ENCODE measurements at regions not wholly inside any gene's neighbourhood (a gene's known extent, or its start where the extent isn't known, plus 50 kb on each side); places are given as distances from the start of the nearest gene placed in this dataset.

- DNase-seq (ENCODE audit: low spot score), result no peak
Observed at GRCh38 chr9:115943431-115944165, 210.0 kb upstream of the PAPPA start.

GRCh38 chr9:115944166-115944948, 209.2 kb upstream of the PAPPA start:
- DNase-seq (ENCODE audit: low spot score), result no peak

GRCh38 chr9:115945009-115945431, 208.6 kb upstream of the PAPPA start:
- no peak for DNase-seq (ENCODE audit: low spot score)

GRCh38 chr9:115946530-115946929, 207.1 kb upstream of the PAPPA start:
- no peak for DNase-seq (ENCODE audit: low spot score)

GRCh38 chr9:115951977-115952376, 201.6 kb upstream of the PAPPA start:
- DNase-seq (ENCODE audit: low spot score), result no peak

DNA sequence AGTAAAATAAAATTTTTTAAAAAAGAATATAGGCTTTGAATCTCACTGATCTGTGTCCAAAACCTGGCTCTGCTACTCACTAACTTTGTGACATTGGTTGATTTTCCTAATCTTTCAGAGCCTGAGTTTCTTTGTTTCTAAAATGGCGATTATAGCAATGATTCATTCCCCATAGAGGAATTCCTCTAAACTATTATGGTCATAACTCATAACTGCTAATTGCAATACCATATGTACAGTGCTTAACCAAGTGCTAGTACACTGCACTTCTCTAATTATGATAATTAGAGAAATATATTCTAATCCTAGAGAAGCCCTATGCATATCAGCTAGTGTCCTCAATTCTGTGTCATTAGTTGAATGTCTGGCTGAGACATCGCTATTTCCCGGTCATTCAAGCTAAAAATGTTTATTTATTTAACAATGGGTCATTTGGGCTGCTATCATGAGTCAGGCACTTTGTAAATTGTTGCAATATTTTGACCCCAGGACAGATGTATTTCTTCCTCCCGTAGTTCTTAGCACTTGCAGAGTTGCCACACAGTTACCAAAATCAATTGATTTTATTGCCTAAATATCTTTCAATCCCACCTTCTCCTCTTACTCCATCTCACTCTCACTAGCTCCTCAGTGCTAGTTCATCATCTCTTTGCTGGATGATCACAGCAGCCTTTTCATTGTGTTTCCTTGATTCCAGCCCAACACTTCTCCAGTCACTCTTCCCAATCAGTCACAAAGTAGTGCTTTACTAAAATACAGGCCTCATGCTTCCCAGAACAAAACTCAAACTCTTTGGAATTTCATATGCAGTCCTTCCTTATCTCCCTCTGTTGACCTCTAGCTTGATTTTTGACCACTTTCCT, 200.9 kb upstream of the PAPPA start:
- no peak for DNase-seq (ENCODE audit: low spot score)

DNA sequence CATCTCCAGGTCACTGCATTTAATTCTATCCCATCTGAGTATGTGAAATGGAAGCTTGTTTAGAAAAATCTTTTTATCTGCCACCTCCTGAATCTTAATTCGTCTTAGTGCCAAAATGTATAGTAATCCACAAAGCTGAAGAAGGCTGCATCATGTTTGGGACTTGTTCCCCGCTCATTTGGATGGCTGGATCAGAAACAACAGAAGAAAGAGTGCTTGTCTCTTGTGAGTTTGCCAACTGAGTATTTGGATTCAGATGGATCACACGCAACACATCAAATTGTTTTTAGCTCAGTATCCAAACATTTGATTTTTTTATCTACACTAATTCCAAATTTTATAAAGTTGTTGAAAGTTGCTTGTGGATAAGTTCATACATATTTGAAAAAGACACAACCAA, 197.2 kb upstream of the PAPPA start:
- DNase-seq (ENCODE audit: low spot score), result no peak

GRCh38 chr9:115957585-115957984, 196.0 kb upstream of the PAPPA start:
- no peak for DNase-seq (ENCODE audit: low spot score)

DNA sequence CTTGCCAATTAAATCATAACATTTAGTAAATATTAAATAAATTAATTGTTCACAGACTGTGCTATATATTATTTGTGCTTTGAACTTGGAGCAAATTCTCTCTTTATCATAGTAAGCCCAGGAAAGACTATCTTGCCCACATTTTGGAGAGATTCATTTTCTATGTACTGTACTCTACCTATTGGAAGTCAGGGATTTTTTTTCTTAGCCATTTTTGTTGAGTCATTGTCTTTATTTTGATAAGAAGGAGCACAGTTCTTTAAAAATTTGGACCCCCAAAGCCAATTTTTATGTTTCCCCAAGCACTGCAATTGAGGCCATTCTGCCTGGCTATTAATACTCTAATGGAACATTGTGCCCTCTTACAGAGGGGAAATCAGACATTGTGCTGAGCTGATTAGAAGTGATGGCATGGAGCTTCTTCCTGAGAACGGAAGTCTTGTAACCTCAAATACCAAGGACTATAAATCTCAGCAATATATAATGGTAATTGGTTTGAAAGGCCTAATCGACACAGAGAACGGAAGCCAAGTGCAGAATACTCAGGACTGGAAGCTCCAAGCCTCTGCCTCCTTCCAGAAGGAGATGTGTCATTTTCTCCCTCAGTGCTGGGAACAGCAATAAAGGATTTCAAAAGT, 188.8 kb upstream of the PAPPA start:
- no peak for DNase-seq (ENCODE audit: low spot score)

GRCh38 chr9:115966660-115967059, 186.9 kb upstream of the PAPPA start:
- DNase-seq (ENCODE audit: low spot score), result no peak

DNA sequence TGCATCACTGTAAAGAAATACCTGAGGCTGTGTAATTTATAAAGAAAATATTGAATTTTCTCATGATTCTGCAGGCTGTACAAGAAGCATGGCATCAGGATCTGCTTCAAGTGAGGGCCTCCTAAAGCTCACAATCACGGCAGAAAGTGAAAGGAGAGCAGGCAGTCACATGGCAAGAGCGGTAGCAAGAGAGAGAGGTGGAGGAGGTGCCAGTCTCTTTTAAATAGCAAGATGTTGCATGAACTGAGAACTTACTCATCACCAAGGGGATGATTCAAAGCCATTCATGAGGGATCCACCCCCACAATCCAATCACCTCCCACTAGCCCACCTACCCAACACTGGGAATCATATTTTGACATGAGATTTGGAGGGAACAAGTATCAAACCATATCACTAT, 184.5 kb upstream of the PAPPA start:
- no peak for DNase-seq (ENCODE audit: low spot score)

DNA sequence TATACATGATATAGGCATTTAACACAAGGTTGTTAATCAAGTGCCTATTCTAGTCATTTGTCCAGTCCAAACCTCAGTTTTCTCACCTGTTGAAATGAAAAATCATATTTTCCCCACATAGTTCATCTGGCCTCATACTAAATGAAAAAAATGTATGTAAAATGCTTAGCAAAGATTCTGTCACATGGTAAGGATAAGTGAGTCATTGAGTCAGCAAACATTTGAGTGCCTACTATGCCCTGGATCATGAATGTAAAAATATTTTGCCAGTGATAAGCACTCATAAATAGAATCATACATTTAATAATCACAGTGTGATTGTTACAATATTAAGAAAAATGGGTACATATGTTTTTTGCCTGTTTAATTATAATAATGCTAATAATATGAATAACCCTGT, 181.2 kb upstream of the PAPPA start:
- DNase-seq (ENCODE audit: low spot score), result no peak

GRCh38 chr9:115972843-115973595, 180.6 kb upstream of the PAPPA start:
- no peak for DNase-seq (ENCODE audit: low spot score)

DNA sequence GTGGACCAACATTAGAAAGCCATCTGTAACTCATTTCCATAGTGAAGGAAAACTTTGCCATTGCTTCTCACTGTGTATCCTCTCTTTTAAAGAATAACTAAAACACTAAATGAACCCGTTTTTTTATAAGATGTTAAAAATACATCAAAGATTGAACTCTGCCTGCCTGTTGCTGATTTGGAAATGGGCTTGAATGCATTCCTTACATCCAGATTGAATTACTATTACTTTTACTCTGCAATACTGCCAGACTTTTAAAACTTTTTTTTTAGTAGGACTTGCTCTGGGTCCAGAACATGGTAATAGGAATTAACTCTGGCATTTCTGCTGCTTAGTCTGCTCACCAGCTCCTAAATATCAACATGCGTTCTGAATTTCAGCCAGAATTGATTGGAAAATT, 176.8 kb upstream of the PAPPA start:
- no peak for DNase-seq (ENCODE audit: low spot score)

DNA sequence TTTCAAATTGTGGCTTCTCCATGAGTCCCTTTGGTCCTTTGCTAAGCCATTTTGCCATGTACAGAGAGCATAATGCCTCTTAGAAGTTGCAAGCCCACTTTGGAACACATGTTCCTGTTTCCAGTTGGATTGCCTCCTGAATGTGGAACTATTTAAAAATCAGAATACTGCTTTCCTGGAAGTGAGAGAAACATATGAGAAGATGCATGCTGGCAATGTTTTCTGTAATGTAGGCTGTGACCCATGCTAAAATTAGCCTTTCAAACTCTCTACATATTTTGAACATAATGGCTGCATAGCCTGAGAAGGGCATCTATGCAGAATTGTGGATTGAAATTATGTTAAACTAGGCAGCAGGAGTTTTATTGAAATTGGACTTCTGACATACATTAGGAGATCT, 175.5 kb upstream of the PAPPA start:
- DNase-seq (ENCODE audit: low spot score), result no peak

- DNase-seq (ENCODE audit: low spot score), result no peak
Observed at GRCh38 chr9:115978659-115979096, 174.9 kb upstream of the PAPPA start.

- no peak for DNase-seq (ENCODE audit: low spot score)
Observed at GRCh38 chr9:115980054-115980453, 173.5 kb upstream of the PAPPA start.

- no peak for DNase-seq (ENCODE audit: low spot score)
Observed at GRCh38 chr9:115980502-115980901, 173.1 kb upstream of the PAPPA start.

DNA sequence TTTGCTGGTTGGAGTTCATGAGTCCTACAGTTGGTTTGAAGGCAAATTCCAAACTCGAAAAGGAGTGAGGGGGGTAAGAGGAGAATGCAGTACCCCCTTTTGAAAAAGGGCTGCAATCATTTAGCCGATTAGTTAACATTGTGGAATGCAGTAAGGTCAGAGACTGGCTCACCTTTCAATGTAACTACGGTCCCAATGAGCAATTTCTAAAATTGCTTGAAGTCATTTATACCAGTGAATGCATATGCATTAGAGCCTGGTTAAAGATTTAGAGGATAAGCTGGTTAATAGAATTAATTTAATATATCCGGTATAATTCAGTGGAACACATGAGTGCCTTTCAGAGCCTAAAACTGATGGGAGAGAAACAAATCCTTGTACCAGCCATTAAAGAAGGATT, 172.6 kb upstream of the PAPPA start:
- DNase-seq (ENCODE audit: low spot score), result no peak

GRCh38 chr9:115983366-115983765, 170.2 kb upstream of the PAPPA start:
- no peak for DNase-seq (ENCODE audit: low spot score)

- DNase-seq (ENCODE audit: low spot score), result no peak
Observed at GRCh38 chr9:115985657-115986056, 167.9 kb upstream of the PAPPA start.
